Keratinocyte (primary cell): ENCODE measurements at regions not wholly inside any gene's neighbourhood (a gene's known extent, or its start where the extent isn't known, plus 50 kb on each side); places are given as distances from the start of the nearest gene placed in this dataset.

Source experiments
- DNase-seq: peaks from one replicate; pipeline ENCODE4 v3.0.0-alpha.2; 2011; ENCODE audit warnings: low read depth, missing footprints, low spot score
- FAIRE-seq: peaks from 2 replicates; lab custom pipeline; 2011; peaks lifted over from hg19 to GRCh38; lab: Jason Lieb, UNC
- H2AFZ ChIP-seq: 2 replicates; pipeline ENCODE4 v1.6.0; 2012; ENCODE audit warnings: low read length, control low read depth, inconsistent platforms; ENCODE audit not compliant: control insufficient read depth
- H3K27ac ChIP-seq: 2 replicates; pipeline ENCODE4 v1.5.1; 2011; ENCODE audit warnings: low read length; ENCODE audit not compliant: control insufficient read depth, insufficient read depth
- H3K27me3 ChIP-seq: 3 replicates; pipeline ENCODE4 v1.6.0; 2011; ENCODE audit warnings: low read length; ENCODE audit not compliant: control insufficient read depth, insufficient read depth; ENCODE audit errors: extremely low read depth
- H3K36me3 ChIP-seq, 2 experiments: 2 replicates in 1 of 2; 3 replicates in 1 of 2; pipeline ENCODE4 v1.5.1; 2011; ENCODE audit warnings: low read length in 2 of 2, mild to moderate bottlenecking in 1 of 2; ENCODE audit not compliant: control insufficient read depth in 2 of 2, insufficient read depth in 2 of 2; ENCODE audit errors: extremely low read depth in 1 of 2
- H3K4me1 ChIP-seq: 3 replicates; pipeline ENCODE4 v1.5.1; 2011; ENCODE audit warnings: low read length; ENCODE audit not compliant: control insufficient read depth, insufficient read depth; ENCODE audit errors: extremely low read depth
- H3K4me2 ChIP-seq: 3 replicates; pipeline ENCODE4 v1.6.0; 2011; ENCODE audit warnings: low read depth, low read length; ENCODE audit not compliant: control insufficient read depth, insufficient read depth; ENCODE audit errors: extremely low read depth
- H3K4me3 ChIP-seq, 3 experiments: fragments of 200-600 bp in 1 of 3; sonication (generic) in 1 of 3; 2 replicates in 2 of 3; 3 replicates in 1 of 3; pipeline ENCODE4 v1.5.1; 2011 to 2016; ENCODE audit warnings: low read length in 3 of 3, mild to moderate bottlenecking in 3 of 3, control low read depth in 2 of 3, inconsistent platforms in 1 of 3, low read depth in 1 of 3, mixed read lengths in 1 of 3, mixed run types in 1 of 3, moderate library complexity in 1 of 3; ENCODE audit not compliant: control insufficient read depth in 2 of 3, insufficient read depth in 2 of 3; ENCODE audit errors: extremely low read depth in 1 of 3
- H3K79me2 ChIP-seq: 2 replicates; pipeline ENCODE4 v1.6.0; 2012; ENCODE audit warnings: low read length; ENCODE audit not compliant: control insufficient read depth, insufficient read depth
- H3K9ac ChIP-seq: 3 replicates; pipeline ENCODE4 v1.6.0; 2011; ENCODE audit warnings: low read length; ENCODE audit not compliant: control insufficient read depth, insufficient read depth; ENCODE audit errors: extremely low read depth
- H3K9me1 ChIP-seq: 3 replicates; pipeline ENCODE4 v1.6.0; 2011; ENCODE audit warnings: low read length; ENCODE audit not compliant: control insufficient read depth, insufficient read depth; ENCODE audit errors: extremely low read depth
- H3K9me3 ChIP-seq: 2 replicates; pipeline ENCODE4 v1.5.1; 2012; ENCODE audit warnings: low read depth, low read length; ENCODE audit not compliant: control insufficient read depth
- H4K20me1 ChIP-seq: 3 replicates; pipeline ENCODE4 v1.6.0; 2011; ENCODE audit warnings: low read length; ENCODE audit not compliant: control insufficient read depth, insufficient read depth; ENCODE audit errors: extremely low read depth
- EZH2 ChIP-seq: IDR thresholded peaks from one replicate; pipeline ENCODE4 v1.6.1; 2012; ENCODE audit warnings: inconsistent platforms, mild to moderate bottlenecking, low read length, moderate library complexity
- dilution Hi-C: fragments of 300-500 bp; cut with MboI; formaldehyde crosslinking; loops from one replicate; pipeline ENCODE4 v1.7.0; 2020; ENCODE audit warnings: low sequenced_read_pairs; ENCODE audit not compliant: extremely low pct_ligation_motif_present
- TF ChIP-seq, protein P1 (sequence below), 3 experiments: IDR thresholded peaks in 1 of 3; conservative IDR thresholded peaks in 1 of 3; optimal IDR thresholded peaks in 1 of 3; 2 replicates in 2 of 3; 3 replicates in 1 of 3; pipeline versions ENCODE3 to v1.5.1; 2011; ENCODE audit warnings: low read length in 3 of 3, mild to moderate bottlenecking in 3 of 3, moderate library complexity in 2 of 3, control low read depth in 1 of 3, inconsistent platforms in 1 of 3; ENCODE audit not compliant: insufficient read depth in 2 of 3; ENCODE audit errors: extremely low read depth in 1 of 3

GRCh38 chr6:14917109-14917910 is 328.6 kb upstream of the JARID2 start:
- no peaks in the 10 kb centered on the region for H3K9me3 ChIP-seq
- H3K4me1 ChIP-seq = no peaks in the 10 kb centered on the region
- H4K20me1 ChIP-seq = no peaks in the 10 kb centered on the region
- no peak for DNase-seq
- no peak overlapping the region for H3K27ac ChIP-seq
- no peak for TF ChIP-seq EZH2
- TF ChIP-seq, protein P1, sequence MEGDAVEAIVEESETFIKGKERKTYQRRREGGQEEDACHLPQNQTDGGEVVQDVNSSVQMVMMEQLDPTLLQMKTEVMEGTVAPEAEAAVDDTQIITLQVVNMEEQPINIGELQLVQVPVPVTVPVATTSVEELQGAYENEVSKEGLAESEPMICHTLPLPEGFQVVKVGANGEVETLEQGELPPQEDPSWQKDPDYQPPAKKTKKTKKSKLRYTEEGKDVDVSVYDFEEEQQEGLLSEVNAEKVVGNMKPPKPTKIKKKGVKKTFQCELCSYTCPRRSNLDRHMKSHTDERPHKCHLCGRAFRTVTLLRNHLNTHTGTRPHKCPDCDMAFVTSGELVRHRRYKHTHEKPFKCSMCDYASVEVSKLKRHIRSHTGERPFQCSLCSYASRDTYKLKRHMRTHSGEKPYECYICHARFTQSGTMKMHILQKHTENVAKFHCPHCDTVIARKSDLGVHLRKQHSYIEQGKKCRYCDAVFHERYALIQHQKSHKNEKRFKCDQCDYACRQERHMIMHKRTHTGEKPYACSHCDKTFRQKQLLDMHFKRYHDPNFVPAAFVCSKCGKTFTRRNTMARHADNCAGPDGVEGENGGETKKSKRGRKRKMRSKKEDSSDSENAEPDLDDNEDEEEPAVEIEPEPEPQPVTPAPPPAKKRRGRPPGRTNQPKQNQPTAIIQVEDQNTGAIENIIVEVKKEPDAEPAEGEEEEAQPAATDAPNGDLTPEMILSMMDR (optimal IDR thresholded peaks at IDR 0.05 in 1 of 3, IDR thresholded peaks at IDR 0.05 in 1 of 3, conservative IDR thresholded peaks at IDR 0.05 in 1 of 3; ENCODE audit: extremely low read depth in 1 of 3, insufficient read depth in 2 of 3, low read length in 3 of 3) = no peak
- H3K79me2 ChIP-seq = no peaks in the 10 kb centered on the region
- no peak overlapping the region for H3K4me3 ChIP-seq
- no peak overlapping the region for H2AFZ ChIP-seq
- dilution Hi-C loops = no loop called here
- FAIRE-seq = no peak
- H3K4me2 ChIP-seq = no peak overlapping the region
- no peaks in the 10 kb centered on the region for H3K27me3 ChIP-seq
- H3K9ac ChIP-seq = no peak overlapping the region
- H3K9me1 ChIP-seq = no peaks in the 10 kb centered on the region
- H3K36me3 ChIP-seq = no peaks in the 10 kb centered on the region

GRCh38 chr6:14918200-14918907 is 327.5 kb upstream of the JARID2 start:
- no peak overlapping the region for H2AFZ ChIP-seq

More at GRCh38 chr6:14918200-14918907, 327.5 kb upstream of the JARID2 start:
- Histone ChIP-seq H3K4me3 (no peak overlapping the region), H3K79me2 (no peaks in the 10 kb centered on the region), H4K20me1 (no peaks in the 10 kb centered on the region), H3K9me3 (no peaks in the 10 kb centered on the region), H3K36me3 (no peaks in the 10 kb centered on the region), H3K4me1 (no peaks in the 10 kb centered on the region), H3K4me2 (no peak overlapping the region), H3K9ac (no peak overlapping the region), H3K27me3 (no peaks in the 10 kb centered on the region), H3K9me1 (no peaks in the 10 kb centered on the region), H3K27ac (no peak overlapping the region)
- dilution Hi-C loops = no loop called here
- TF ChIP-seq, protein P1 (optimal IDR thresholded peaks at IDR 0.05 in 1 of 3, IDR thresholded peaks at IDR 0.05 in 1 of 3, conservative IDR thresholded peaks at IDR 0.05 in 1 of 3; ENCODE audit: extremely low read depth in 1 of 3, insufficient read depth in 2 of 3, low read length in 3 of 3) = no peak
- no peak for TF ChIP-seq EZH2
- DNase-seq (no peak), FAIRE-seq (no peak)
